ENCODE measurements at regions not wholly inside any gene's neighbourhood (a gene's known extent, or its start where the extent isn't known, plus 50 kb on each side); places are given as distances from the start of the nearest gene placed in this dataset.
A peak's percentile ranks its signal among the peaks of the same experiment; 100 is the strongest.

GRCh38 chr3:115525731-115526130 lies 97.6 kb upstream of the GAP43 start:
- DNase-seq (ENCODE audit: low spot score), result no peak

- no peak for DNase-seq (ENCODE audit: low spot score)
These were observed 90.1 kb upstream of the GAP43 start for GRCh38 chr3:115533218-115533617.

- DNase-seq (ENCODE audit: low spot score), result no peak
These were observed 87.1 kb upstream of the GAP43 start for GRCh38 chr3:115536171-115536570.

- no peak for DNase-seq (ENCODE audit: low spot score)
These were observed 85.6 kb upstream of the GAP43 start for GRCh38 chr3:115537669-115538068.

- no peak for DNase-seq (ENCODE audit: low spot score)
These were observed 76.1 kb upstream of the GAP43 start for GRCh38 chr3:115547207-115547606.

- no peak for DNase-seq (ENCODE audit: low spot score)
These were observed 74.7 kb upstream of the GAP43 start for GRCh38 chr3:115548611-115549010.

GRCh38 chr3:115549071-115549470 lies 74.2 kb upstream of the GAP43 start:
- DNase-seq (ENCODE audit: low spot score), result no peak

GRCh38 chr3:115550285-115550761 lies 73.0 kb upstream of the GAP43 start:
- no peak for DNase-seq (ENCODE audit: low spot score)

- DNase-seq (ENCODE audit: low spot score), result no peak
These were observed 72.3 kb upstream of the GAP43 start for GRCh38 chr3:115551016-115551415.

GRCh38 chr3:115552007-115552406 lies 71.3 kb upstream of the GAP43 start:
- DNase-seq (ENCODE audit: low spot score), result no peak

GRCh38 chr3:115553796-115554486 lies 69.4 kb upstream of the GAP43 start:
- no peak for DNase-seq (ENCODE audit: low spot score)

- no peak for DNase-seq (ENCODE audit: low spot score)
These were observed 68.9 kb upstream of the GAP43 start for GRCh38 chr3:115554487-115554807.

- no peak for DNase-seq (ENCODE audit: low spot score)
These were observed 60.6 kb upstream of the GAP43 start for GRCh38 chr3:115562636-115563267.

GRCh38 chr3:115563984-115564383 lies 59.3 kb upstream of the GAP43 start:
- no peak for DNase-seq (ENCODE audit: low spot score)

- DNase-seq (ENCODE audit: low spot score), result peak; percentile 7
These were observed 51.9 kb upstream of the GAP43 start for GRCh38 chr3:115571413-115571812.
